T-helper 2 cell treated with Interferon-gamma antibody and Interleukin-4, amounts not matched to agents 5 μg/mL and 100 μg/mL, for 36 hours (primary cell): ENCODE measurements at regions not wholly inside any gene's neighbourhood (a gene's known extent, or its start where the extent isn't known, plus 50 kb on each side); places are given as distances from the start of the nearest gene placed in this dataset.
"Not testable (repeated sequence)": the region's sequence is repeated elsewhere in the genome, so short reads cannot be mapped to it uniquely, and the experiment has no call there.

Experiments used
- DNase-seq: peaks from one replicate; pipeline ENCODE4 v3.0.0; 2021; ENCODE audit warnings: low spot score
- H3K27ac Mint-ChIP-seq: one replicate; pipeline ENCODE4 v1.8.0; 2021; ENCODE audit warnings: mild to moderate bottlenecking, mixed read lengths
- H3K27me3 Mint-ChIP-seq: one replicate; pipeline ENCODE4 v1.8.0; 2021; ENCODE audit warnings: low read depth, mixed read lengths
- H3K36me3 Mint-ChIP-seq: one replicate; pipeline ENCODE4 v1.8.0; 2021; ENCODE audit warnings: low read depth, mixed read lengths
- H3K4me1 Mint-ChIP-seq: one replicate; pipeline ENCODE4 v1.8.0; 2021; ENCODE audit warnings: low read depth, mixed read lengths
- H3K4me3 Mint-ChIP-seq: one replicate; pipeline ENCODE4 v1.8.0; 2022; ENCODE audit warnings: mild to moderate bottlenecking, moderate library complexity, mixed read lengths
- H3K9me3 Mint-ChIP-seq: one replicate; pipeline ENCODE4 v1.8.0; 2021; ENCODE audit warnings: mixed read lengths

DNA sequence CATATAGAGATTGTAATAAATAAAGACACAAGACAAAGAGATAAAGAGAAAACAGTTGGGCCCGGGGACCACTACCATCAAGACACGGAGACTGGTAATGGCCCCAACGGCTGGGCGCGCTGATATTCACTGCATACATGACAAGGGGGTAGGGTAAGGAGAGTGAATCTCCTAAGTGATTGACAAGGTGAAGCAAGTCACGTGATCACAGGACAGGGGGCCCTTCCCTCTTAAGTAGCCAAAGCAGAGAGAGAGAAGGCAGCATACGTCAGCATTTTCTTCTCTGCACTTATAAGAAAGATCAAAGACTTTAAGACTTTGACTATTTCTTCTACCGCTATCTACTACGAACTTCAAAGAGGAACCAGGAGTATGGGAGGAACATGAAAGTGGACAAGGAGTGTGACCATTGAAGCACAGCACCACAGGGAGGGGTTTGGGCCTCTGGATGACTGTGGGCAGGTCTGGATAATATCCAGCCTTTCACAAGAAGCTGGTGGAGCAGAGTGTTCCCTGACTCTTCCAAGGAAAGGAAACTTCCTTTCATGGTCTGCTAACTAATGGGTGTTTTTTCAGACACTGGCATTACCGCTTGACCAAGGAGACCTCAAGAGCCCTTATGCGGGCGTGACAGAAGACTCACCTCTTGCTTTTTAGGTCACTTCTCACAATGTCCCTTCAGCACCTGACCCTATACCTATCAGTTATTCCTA lies 75.6 kb downstream of the MRPL39 start:
- not testable (repeated sequence) for DNase-seq, H3K27me3 Mint-ChIP-seq, H3K27ac Mint-ChIP-seq, H3K4me1 Mint-ChIP-seq, H3K4me3 Mint-ChIP-seq, H3K36me3 Mint-ChIP-seq
- peaks cover 15% of the 10 kb centered on the region for H3K9me3 Mint-ChIP-seq

GRCh38 chr21:25528515-25528914 lies 78.8 kb downstream of the MRPL39 start:
- DNase-seq = no peak
- no peaks in the 10 kb centered on the region for H3K4me1 Mint-ChIP-seq
- H3K4me3 Mint-ChIP-seq = no peak overlapping the region
- H3K36me3 Mint-ChIP-seq = no peaks in the 10 kb centered on the region
- peaks cover 9% of the 10 kb centered on the region for H3K9me3 Mint-ChIP-seq
- H3K27ac Mint-ChIP-seq = no peak overlapping the region
- no peaks in the 10 kb centered on the region for H3K27me3 Mint-ChIP-seq

DNA sequence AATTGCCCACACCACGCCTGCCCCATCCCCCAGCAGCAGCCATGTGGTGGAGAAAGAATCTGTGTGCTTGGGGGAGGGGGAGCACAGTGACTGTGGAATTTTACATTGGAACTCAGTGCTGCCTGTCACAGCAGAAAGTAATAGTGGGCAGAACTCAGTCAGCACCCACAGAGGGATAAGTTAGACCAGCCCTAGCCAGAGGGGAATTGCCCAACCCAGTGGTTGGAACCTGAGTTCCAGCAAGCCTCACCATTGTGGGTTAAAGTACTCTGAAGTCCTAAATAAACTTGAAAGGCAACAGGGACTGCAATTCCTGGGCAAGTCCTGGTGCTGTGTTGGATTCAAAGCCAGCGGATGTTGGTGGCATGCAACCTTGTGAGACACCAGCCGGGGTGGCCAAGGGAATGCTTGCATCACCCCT lies 88.8 kb downstream of the MRPL39 start:
- no peak for DNase-seq
- peaks cover 2% of the 10 kb centered on the region for H3K27me3 Mint-ChIP-seq
- H3K27ac Mint-ChIP-seq = no peak overlapping the region
- no peaks in the 10 kb centered on the region for H3K36me3 Mint-ChIP-seq
- H3K9me3 Mint-ChIP-seq = peaks cover 27% of the 10 kb centered on the region
- H3K4me1 Mint-ChIP-seq = no peaks in the 10 kb centered on the region
- no peak overlapping the region for H3K4me3 Mint-ChIP-seq

- no peak overlapping the region for H3K4me3 Mint-ChIP-seq
- H3K27me3 Mint-ChIP-seq = no peaks in the 10 kb centered on the region
- H3K4me1 Mint-ChIP-seq = peaks cover 9% of the 10 kb centered on the region
- H3K36me3 Mint-ChIP-seq = peaks cover 2% of the 10 kb centered on the region
- H3K27ac Mint-ChIP-seq = no peak overlapping the region
- no peak for DNase-seq
- peaks cover 7% of the 10 kb centered on the region for H3K9me3 Mint-ChIP-seq
Measured at GRCh38 chr21:25515484-25516405, 91.5 kb downstream of the MRPL39 start.

GRCh38 chr21:25513810-25514209 lies 93.5 kb downstream of the MRPL39 start:
- H3K27ac Mint-ChIP-seq = no peak overlapping the region
- H3K4me1 Mint-ChIP-seq = peaks cover 16% of the 10 kb centered on the region
- no peak for DNase-seq
- no peak overlapping the region for H3K4me3 Mint-ChIP-seq
- H3K9me3 Mint-ChIP-seq = no peaks in the 10 kb centered on the region
- peaks cover 2% of the 10 kb centered on the region for H3K36me3 Mint-ChIP-seq
- H3K27me3 Mint-ChIP-seq = no peaks in the 10 kb centered on the region

DNA sequence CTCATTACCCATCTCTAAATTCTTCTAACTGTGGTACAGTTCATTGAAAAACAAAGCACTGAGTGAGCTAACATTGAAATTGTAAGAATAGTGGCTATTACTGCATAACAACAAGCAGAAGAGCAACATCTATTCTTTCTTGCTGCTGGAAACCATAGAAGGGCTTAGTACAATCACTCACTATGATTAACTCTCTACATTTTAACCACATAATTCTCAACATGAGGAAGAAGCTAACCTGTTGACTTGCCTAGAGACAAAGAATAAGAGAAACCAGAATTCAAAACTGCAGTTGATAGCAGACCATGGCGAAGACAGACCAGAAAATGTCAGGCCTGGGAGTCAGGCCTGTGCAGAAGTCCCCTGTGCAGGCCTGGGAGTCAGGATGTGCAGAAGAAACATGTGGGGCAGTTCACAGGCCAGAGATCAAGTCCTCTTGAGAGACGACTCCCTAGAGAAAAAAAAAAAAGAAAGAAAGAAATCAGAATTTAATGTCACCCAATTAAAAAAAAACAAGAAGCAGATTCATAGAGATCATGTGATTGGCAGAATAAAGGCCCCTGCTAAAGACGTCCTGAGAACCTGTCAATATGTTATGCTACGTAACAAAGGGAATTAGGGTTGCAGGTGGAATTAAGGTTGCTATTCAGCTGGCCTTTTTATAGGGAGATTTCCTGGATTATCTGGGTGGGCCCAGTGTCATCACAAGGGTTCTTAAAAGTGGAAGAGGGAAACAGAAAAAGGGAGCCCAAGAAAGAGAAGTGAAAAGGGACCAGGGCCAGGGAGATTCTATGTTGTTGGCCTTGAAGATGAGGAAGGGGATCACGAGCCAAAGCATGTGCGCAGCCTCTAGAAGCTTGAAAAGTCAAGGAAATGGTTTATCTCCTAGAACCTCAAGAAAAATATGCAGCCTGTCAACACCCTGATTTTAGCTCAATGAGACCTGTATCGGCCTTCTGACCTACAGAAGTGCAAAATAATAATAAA lies 94.9 kb downstream of the MRPL39 start:
- DNase-seq = no peak
- H3K36me3 Mint-ChIP-seq = peaks cover 2% of the 10 kb centered on the region
- H3K9me3 Mint-ChIP-seq = no peaks in the 10 kb centered on the region
- no peaks in the 10 kb centered on the region for H3K27me3 Mint-ChIP-seq
- peaks cover 21% of the 10 kb centered on the region for H3K4me1 Mint-ChIP-seq
- no peak overlapping the region for H3K27ac Mint-ChIP-seq
- peak overlapping the region; percentile 24 for H3K4me3 Mint-ChIP-seq

- no peak for DNase-seq
- Mint-ChIP-seq H3K4me1 (peaks cover 27% of the 10 kb centered on the region), H3K27ac (peak overlapping the region; percentile 34), H3K36me3 (peaks cover 2% of the 10 kb centered on the region), H3K4me3 (peak overlapping the region; percentile 4), H3K9me3 (no peaks in the 10 kb centered on the region), H3K27me3 (no peaks in the 10 kb centered on the region)
Measured at GRCh38 chr21:25509862-25510261, 97.4 kb downstream of the MRPL39 start.

- Mint-ChIP-seq H3K9me3 (peaks cover 7% of the 10 kb centered on the region), H3K27me3 (no peaks in the 10 kb centered on the region), H3K4me3 (peak overlapping the region; percentile 43), H3K4me1 (peaks cover 27% of the 10 kb centered on the region), H3K27ac (no peak overlapping the region), H3K36me3 (peaks cover 3% of the 10 kb centered on the region)
- no peak for DNase-seq
Measured at GRCh38 chr21:25508364-25508763, 98.9 kb downstream of the MRPL39 start.

DNA sequence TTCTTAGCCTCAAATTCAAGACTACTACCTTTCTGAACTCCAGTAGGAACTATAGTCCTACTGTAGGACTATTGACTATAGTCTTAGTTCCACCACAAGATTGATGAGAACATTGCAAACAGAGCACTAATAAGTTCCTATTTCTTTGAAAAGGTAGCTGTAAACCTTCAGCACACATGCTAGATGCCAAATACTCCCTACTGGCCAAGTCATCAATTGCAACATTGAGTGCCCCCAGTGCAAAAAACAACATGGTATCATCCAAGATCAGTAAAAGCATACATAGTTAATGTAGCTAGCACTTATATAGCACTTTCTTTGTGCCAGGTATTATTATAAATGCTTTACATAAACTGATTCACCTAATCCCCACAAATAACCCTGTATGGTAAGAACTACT lies 99.8 kb downstream of the MRPL39 start:
- peaks cover 27% of the 10 kb centered on the region for H3K4me1 Mint-ChIP-seq

DNA sequence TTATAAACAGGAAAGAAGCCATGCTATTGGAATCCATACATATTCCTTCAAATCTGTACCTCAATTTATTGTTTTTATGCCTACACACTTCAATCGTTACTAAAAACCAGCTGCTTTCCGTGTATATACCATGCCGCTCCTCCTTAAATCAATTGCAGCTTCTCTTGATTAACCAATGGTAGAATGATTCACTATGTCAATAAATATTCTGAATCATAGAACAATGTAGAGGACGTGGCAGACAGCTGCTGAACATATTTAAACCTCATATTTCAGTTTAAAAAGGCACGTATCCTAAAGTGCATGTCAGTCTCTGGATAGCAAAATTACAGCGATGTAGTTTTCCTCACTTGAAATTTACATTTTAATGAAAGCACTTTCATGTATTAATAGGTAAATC lies 100.4 kb downstream of the MRPL39 start:
- no peak overlapping the region for H3K4me3 Mint-ChIP-seq
- H3K36me3 Mint-ChIP-seq = peaks cover 4% of the 10 kb centered on the region
- H3K4me1 Mint-ChIP-seq = peaks cover 26% of the 10 kb centered on the region
- no peak for DNase-seq
- H3K27me3 Mint-ChIP-seq = no peaks in the 10 kb centered on the region
- H3K9me3 Mint-ChIP-seq = peaks cover 11% of the 10 kb centered on the region
- no peak overlapping the region for H3K27ac Mint-ChIP-seq

More for the DNA sequence above, 99.8 kb downstream of the MRPL39 start:
- no peak overlapping the region for H3K4me3 Mint-ChIP-seq
- DNase-seq = no peak
- peaks cover 7% of the 10 kb centered on the region for H3K9me3 Mint-ChIP-seq
- H3K27me3 Mint-ChIP-seq = no peaks in the 10 kb centered on the region
- no peak overlapping the region for H3K27ac Mint-ChIP-seq
- H3K36me3 Mint-ChIP-seq = peaks cover 3% of the 10 kb centered on the region

GRCh38 chr21:25506261-25506660 lies 101.0 kb downstream of the MRPL39 start:
- Mint-ChIP-seq H3K36me3 (peaks cover 3% of the 10 kb centered on the region), H3K9me3 (peaks cover 14% of the 10 kb centered on the region), H3K4me3 (no peak overlapping the region), H3K27ac (no peak overlapping the region), H3K27me3 (no peaks in the 10 kb centered on the region), H3K4me1 (peaks cover 32% of the 10 kb centered on the region)
- no peak for DNase-seq

- no peaks in the 10 kb centered on the region for H3K27me3 Mint-ChIP-seq
- H3K36me3 Mint-ChIP-seq = peaks cover 7% of the 10 kb centered on the region
- DNase-seq = no peak
- peaks cover 19% of the 10 kb centered on the region for H3K9me3 Mint-ChIP-seq
- no peak overlapping the region for H3K27ac Mint-ChIP-seq
- H3K4me1 Mint-ChIP-seq = peaks cover 22% of the 10 kb centered on the region
- H3K4me3 Mint-ChIP-seq = no peak overlapping the region
Measured at GRCh38 chr21:25503981-25504380, 103.3 kb downstream of the MRPL39 start.

DNA sequence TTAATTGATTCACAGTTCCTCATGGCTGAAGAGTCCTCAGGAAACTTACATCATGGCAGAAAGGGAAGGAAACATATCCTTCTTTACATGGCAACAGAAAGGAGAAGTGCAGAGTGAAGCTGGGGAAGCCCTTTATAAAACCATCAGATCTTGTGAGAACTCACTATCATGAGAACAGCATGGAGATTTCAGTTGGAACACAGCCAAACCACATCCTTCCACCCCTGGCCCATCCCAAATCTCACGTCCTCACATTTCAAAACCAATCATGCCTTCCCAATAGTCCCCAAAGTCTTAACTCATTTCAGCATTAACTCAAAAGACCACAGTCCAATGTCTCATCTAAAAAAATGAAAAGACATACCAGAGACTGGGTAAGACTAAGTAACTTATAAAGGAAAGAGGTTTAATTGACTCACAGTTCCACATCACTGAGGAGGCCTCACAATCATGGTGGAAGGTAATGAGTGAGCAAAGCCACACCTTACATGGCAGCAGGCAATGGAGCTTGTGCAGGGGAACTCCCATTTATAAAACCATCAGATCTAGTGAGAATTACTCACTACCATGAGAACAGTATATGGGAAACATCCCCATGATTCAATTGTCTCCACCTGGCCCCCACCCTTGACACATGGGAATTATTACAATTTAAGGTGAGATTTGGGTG lies 105.2 kb downstream of the MRPL39 start:
- peaks cover 17% of the 10 kb centered on the region for H3K4me1 Mint-ChIP-seq
- peak overlapping the region; percentile 72 for H3K27ac Mint-ChIP-seq
- H3K4me3 Mint-ChIP-seq = no peak overlapping the region
- no peaks in the 10 kb centered on the region for H3K27me3 Mint-ChIP-seq
- peak; percentile 77 for DNase-seq
- peaks cover 10% of the 10 kb centered on the region for H3K36me3 Mint-ChIP-seq
- H3K9me3 Mint-ChIP-seq = peaks cover 25% of the 10 kb centered on the region
